Breast epithelium (tissue), 3 donors: ENCODE measurements at regions not wholly inside any gene's neighbourhood (a gene's known extent, or its start where the extent isn't known, plus 50 kb on each side); places are given as distances from the start of the nearest gene placed in this dataset.

Experiments
- POLR2A ChIP-seq: fragments of 450-650 bp; IDR thresholded peaks from one replicate; pipeline ENCODE4 v1.6.1; 2016; ENCODE audit warnings: antibody characterized with exemption, mild to moderate bottlenecking, moderate library complexity
- POLR2AphosphoS5 ChIP-seq, 3 donors: sonication (generic); formaldehyde crosslinking; IDR thresholded peaks; one replicate each; pipeline ENCODE4 v1.6.1; 2017; ENCODE audit warnings: antibody characterized with exemption in 3 of 3
- TF ChIP-seq, protein P1 (sequence below), 3 donors: fragments of 450-650 bp; IDR thresholded peaks; one replicate each; pipeline ENCODE4 v1.5.1; 2016 to 2017; ENCODE audit warnings: antibody characterized with exemption in 3 of 3, mild to moderate bottlenecking in 3 of 3, moderate library complexity in 3 of 3

DNA sequence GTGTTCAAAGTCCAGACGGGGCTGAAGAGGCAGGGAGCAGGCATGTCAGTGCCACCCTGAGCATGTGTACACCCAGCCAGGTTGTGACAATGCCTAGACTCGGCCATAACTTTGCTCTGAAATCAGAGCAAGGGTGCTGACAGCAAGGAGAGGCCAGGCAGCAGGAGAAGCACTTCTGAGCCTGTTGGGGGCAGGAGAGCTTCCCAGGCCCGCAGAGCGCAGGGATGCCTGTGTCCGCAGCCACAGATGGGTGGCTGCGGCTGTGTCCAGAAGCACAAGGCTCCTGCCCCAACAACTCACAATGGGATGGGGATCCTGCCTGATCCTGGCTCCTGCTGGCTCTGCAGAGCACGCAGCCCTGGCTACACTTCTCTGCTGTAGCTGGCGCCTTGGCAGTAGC is 373.9 kb downstream of the CHSY3 start:
- TF ChIP-seq POLR2A (no peak), POLR2AphosphoS5 (IDR thresholded peaks at IDR 0.05) (no peak)
- TF ChIP-seq, protein P1, sequence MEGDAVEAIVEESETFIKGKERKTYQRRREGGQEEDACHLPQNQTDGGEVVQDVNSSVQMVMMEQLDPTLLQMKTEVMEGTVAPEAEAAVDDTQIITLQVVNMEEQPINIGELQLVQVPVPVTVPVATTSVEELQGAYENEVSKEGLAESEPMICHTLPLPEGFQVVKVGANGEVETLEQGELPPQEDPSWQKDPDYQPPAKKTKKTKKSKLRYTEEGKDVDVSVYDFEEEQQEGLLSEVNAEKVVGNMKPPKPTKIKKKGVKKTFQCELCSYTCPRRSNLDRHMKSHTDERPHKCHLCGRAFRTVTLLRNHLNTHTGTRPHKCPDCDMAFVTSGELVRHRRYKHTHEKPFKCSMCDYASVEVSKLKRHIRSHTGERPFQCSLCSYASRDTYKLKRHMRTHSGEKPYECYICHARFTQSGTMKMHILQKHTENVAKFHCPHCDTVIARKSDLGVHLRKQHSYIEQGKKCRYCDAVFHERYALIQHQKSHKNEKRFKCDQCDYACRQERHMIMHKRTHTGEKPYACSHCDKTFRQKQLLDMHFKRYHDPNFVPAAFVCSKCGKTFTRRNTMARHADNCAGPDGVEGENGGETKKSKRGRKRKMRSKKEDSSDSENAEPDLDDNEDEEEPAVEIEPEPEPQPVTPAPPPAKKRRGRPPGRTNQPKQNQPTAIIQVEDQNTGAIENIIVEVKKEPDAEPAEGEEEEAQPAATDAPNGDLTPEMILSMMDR (IDR thresholded peaks at IDR 0.05), result no peak
